Omental fat pad (tissue), 3 donors: ENCODE measurements at regions not wholly inside any gene's neighbourhood (a gene's known extent, or its start where the extent isn't known, plus 50 kb on each side); places are given as distances from the start of the nearest gene placed in this dataset.

Source experiments
- ATAC-seq: fragments of 150-250 bp; one replicate; pipeline ENCODE4 v1.9.1; 2016; ENCODE audit warnings: mild to moderate bottlenecking, moderate library complexity; ENCODE audit not compliant: low FRiP score
- DNase-seq: peaks from one replicate; pipeline ENCODE4 v3.0.0-alpha.2; 2019; ENCODE audit warnings: low spot score
- CTCF ChIP-seq, 3 donors: fragments of 450-650 bp; IDR thresholded peaks; one replicate each; pipeline ENCODE4 v1.5.1; 2016 to 2017; ENCODE audit warnings: antibody characterized with exemption in 3 of 3, mild to moderate bottlenecking in 3 of 3, moderate library complexity in 2 of 3

GRCh38 chr5:167840527-167841130 is 450.8 kb upstream of the WWC1 start:
- ATAC-seq (no peak), DNase-seq (no peak)
- TF ChIP-seq CTCF (IDR thresholded peaks at IDR 0.05), result no peak

- TF ChIP-seq CTCF (IDR thresholded peaks at IDR 0.05), result no peak
Observed at GRCh38 chr5:167843881-167844572, 447.4 kb upstream of the WWC1 start.

GRCh38 chr5:167845952-167846351 is 445.5 kb upstream of the WWC1 start:
- ATAC-seq, result no peak
- DNase-seq, result no peak
- no peak for TF ChIP-seq CTCF (IDR thresholded peaks at IDR 0.05)

More at GRCh38 chr5:167843881-167844572, 447.4 kb upstream of the WWC1 start:
- no peak for ATAC-seq
- no peak for DNase-seq

GRCh38 chr5:167849874-167850273 is 441.6 kb upstream of the WWC1 start:
- TF ChIP-seq CTCF (IDR thresholded peaks at IDR 0.05), result no peak
- DNase-seq (no peak), ATAC-seq (no peak)

GRCh38 chr5:167850911-167851310 is 440.5 kb upstream of the WWC1 start:
- DNase-seq (no peak), ATAC-seq (no peak)
- TF ChIP-seq CTCF (IDR thresholded peaks at IDR 0.05), result no peak

- TF ChIP-seq CTCF (IDR thresholded peaks at IDR 0.05), result no peak
- DNase-seq, result no peak
- no peak for ATAC-seq
Observed at GRCh38 chr5:167851416-167851815, 440.0 kb upstream of the WWC1 start.

- no peak for TF ChIP-seq CTCF (IDR thresholded peaks at IDR 0.05)
- DNase-seq, result no peak
Observed at GRCh38 chr5:167852515-167852914, 438.9 kb upstream of the WWC1 start.

More at GRCh38 chr5:167852515-167852914, 438.9 kb upstream of the WWC1 start:
- ATAC-seq, result no peak
